ENCODE measurements at regions not wholly inside any gene's neighbourhood (a gene's known extent, or its start where the extent isn't known, plus 50 kb on each side); places are given as distances from the start of the nearest gene placed in this dataset.

DNA sequence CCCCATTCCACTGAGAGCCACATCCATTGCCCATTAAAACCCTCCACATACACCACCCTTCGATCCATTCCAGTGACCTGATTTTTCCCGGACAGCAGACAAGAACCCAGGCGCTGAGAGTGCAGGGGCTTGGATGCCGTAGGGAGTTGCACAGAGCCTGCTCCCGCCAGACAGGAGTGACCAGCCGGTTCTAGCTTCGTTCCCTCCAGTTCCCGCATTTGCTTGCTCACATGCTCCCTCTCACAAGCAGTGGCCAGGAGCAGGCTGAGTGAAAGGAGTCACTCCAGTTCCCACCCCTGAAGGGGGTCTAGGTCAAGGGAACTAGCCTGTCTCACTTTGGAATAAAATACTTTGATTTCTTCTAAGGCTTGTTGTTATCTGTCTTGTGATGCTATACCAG is 119.5 kb downstream of the SKIDA1 start:
- H3K4me3 ChIP-seq (ENCODE audit: low read depth, low read length): no peak overlapping the region

DNA sequence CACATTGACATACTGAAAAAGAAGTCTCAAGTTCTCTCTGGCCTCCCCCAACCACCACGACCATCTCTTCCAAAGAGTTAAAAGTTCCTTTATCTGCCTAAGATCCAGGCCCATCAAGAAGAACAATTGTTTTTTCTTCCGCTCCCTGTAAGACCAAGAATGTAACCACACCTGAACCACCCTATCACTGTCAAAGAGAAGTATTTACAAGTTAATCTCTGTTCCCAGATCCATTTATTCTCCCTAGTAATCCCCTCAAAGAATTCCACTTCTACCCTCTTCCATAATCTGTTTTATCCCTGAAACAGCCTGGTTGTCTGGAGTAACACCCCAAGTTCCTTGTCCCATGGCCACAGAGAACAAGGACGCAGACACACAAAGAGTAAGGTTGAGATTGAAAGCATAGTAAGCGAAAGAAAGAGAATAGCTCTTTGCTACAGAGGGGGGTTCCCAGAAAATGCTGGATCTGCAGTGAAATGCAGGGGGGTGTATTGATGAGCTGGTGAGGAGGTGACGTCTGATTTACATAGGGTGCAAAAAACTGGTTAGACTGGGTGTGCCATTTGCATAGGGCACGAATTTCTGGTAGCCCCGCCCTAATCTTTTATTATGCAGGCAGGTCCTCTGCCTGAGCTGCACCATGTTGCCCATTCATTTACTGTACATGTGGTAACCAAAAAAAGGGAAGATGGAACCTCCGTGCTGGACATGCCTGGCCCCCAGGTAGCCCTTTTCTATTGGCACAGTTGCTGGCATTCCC is 122.0 kb downstream of the SKIDA1 start:
- TF ChIP-seq, protein P1, sequence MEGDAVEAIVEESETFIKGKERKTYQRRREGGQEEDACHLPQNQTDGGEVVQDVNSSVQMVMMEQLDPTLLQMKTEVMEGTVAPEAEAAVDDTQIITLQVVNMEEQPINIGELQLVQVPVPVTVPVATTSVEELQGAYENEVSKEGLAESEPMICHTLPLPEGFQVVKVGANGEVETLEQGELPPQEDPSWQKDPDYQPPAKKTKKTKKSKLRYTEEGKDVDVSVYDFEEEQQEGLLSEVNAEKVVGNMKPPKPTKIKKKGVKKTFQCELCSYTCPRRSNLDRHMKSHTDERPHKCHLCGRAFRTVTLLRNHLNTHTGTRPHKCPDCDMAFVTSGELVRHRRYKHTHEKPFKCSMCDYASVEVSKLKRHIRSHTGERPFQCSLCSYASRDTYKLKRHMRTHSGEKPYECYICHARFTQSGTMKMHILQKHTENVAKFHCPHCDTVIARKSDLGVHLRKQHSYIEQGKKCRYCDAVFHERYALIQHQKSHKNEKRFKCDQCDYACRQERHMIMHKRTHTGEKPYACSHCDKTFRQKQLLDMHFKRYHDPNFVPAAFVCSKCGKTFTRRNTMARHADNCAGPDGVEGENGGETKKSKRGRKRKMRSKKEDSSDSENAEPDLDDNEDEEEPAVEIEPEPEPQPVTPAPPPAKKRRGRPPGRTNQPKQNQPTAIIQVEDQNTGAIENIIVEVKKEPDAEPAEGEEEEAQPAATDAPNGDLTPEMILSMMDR (IDR thresholded peaks at IDR 0.05; ENCODE audit: borderline replicate concordance, insufficient read depth, low read depth, low read length): no peak
- no peak overlapping the region for H3K4me3 ChIP-seq (ENCODE audit: low read depth, low read length)

More for the DNA sequence above, 119.5 kb downstream of the SKIDA1 start:
- TF ChIP-seq, protein P1 (IDR thresholded peaks at IDR 0.05; ENCODE audit: borderline replicate concordance, insufficient read depth, low read depth, low read length): no peak

DNA sequence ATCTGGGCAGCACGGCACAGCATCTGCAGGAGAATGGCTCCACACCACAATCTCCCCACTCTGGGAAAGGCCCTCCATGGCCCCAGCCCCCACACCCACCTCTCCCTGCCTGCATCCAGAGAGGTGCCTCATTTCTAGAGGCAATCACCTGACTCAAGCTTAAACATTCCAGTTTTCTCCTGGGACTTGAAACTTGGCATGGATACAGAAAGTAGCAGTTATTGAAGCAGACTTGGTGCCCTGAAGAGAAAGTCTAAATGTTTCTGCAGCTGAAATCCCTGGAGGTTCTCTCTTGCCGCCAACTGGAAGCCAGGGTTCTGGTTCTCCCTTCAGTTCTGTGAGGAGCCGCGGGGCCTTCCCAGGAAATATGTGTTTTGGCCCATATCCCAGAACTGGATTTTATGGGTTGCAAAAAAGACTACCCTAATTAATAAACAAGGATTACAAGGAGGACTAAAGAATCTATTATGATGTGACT is 122.8 kb downstream of the SKIDA1 start:
- TF ChIP-seq, protein P1 (IDR thresholded peaks at IDR 0.05; ENCODE audit: borderline replicate concordance, insufficient read depth, low read depth, low read length): no peak
- H3K4me3 ChIP-seq (ENCODE audit: low read depth, low read length): no peak overlapping the region

DNA sequence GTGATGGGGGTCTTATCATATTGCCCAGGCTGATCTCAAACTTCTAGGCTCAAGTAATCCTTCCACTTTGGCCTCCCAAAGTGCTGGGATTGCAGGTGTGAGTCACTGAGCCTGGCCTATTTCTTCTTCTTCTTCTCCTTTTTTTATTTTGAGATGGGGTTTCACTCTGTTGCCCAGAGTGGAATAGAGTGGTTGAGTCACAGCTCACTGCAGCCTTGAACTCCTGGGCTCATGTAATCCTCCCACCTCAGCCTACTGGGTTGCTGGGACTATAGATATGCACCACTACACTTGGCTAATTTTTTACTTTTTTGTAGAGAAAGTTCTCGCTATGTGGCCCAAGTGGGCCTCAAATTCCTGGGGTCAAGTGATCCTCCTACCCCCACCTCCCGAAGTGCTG is 124.3 kb downstream of the SKIDA1 start:
- TF ChIP-seq, protein P1 (IDR thresholded peaks at IDR 0.05; ENCODE audit: borderline replicate concordance, insufficient read depth, low read depth, low read length): no peak
- no peak overlapping the region for H3K4me3 ChIP-seq (ENCODE audit: low read depth, low read length)

DNA sequence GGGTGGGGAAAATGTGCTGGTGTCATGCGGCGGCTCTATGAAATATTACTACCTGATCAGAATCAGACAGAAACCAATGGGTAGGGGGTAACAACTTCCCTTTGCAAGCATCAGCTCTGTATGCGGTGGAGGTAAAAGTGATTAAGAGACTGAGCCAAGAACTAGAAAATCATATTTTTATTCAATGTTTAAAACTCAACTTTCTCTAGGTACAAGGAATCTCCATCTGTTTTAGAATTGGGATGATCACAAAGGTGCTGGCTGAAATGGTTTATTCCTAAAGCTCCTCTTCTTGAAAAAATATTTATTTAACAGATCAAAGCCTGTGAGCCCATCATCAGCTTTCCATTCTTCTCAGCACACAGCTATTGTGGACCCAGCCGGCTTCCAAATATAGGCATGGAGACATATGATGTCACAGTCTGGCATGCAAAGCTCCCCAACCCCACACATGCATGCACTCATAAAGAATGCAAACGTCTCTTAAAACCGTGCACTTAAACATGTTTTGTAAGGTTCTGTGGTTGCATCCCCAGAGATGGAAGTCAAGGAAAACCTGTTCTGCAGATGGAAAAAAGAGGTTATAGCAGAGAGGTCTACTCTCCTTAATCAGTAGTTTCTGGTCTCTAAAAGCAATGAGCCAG is 126.0 kb downstream of the SKIDA1 start:
- H3K4me3 ChIP-seq (ENCODE audit: low read depth, low read length): no peak overlapping the region
- TF ChIP-seq, protein P1 (IDR thresholded peaks at IDR 0.05; ENCODE audit: borderline replicate concordance, insufficient read depth, low read depth, low read length): no peak

DNA sequence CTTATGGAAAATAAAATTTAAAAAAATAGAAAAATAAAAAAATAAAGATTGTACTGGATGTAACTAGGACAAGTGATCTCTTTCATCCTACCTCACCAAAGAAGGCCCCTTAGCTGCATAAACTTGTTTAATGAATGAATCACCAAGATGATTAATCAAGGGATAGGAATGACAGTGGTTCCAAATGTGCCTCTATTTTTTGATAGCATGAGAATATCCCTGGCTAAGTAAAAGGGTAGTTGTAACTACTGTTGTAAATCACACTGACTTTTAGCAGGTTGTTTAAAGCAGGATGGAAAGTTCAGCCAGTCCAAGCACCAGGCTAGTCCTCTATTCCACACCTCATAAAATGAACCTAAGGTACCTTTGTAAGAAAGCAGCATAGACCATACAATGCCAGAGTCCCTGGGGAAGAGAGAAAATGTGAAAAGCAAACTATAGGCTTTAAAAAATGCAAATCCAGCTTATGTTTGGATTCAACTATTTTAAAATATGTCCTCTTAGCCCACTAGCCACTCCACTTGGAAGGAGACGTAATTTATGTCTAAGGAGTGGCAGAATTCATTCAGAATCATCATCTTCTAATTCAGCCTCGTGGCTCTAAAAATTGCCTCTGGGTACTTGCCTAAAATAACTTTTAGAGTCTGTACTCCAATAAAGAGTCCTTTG is 126.8 kb downstream of the SKIDA1 start:
- H3K4me3 ChIP-seq (ENCODE audit: low read depth, low read length): no peak overlapping the region
- TF ChIP-seq, protein P1 (IDR thresholded peaks at IDR 0.05; ENCODE audit: borderline replicate concordance, insufficient read depth, low read depth, low read length): no peak

Measured in GM12875 (cell line).